ENCODE measurements at regions not wholly inside any gene's neighbourhood (a gene's known extent, or its start where the extent isn't known, plus 50 kb on each side); places are given as distances from the start of the nearest gene placed in this dataset.

GRCh38 chr4:111043286-111043685 lies 420.4 kb upstream of the PITX2 start:
- DNase-seq (no peak), ATAC-seq (ENCODE audit: low read depth) (no peak)
- Histone ChIP-seq H2AK5ac (ENCODE audit: low read depth, low read length) (no peak overlapping the region), H3K56ac (ENCODE audit: extremely low read depth, insufficient read depth, low read length) (no peak overlapping the region), H3K9ac (ENCODE audit: low read depth, low read length) (no peak overlapping the region), H4K91ac (ENCODE audit: insufficient read depth, low read depth, low read length) (no peak overlapping the region), H3K4me3 (ENCODE audit: insufficient read depth, low read depth, low read length) (no peak overlapping the region), H2BK20ac (ENCODE audit: low read depth, low read length) (no peak overlapping the region), H3K4ac (ENCODE audit: low read depth, low read length) (no peak overlapping the region), H2AFZ (replicated peaks; ENCODE audit: low read length, poor library complexity) (no peak overlapping the region), H3K4me1 (ENCODE audit: control insufficient read depth, insufficient read depth, low read length) (no peaks in the 10 kb centered on the region), H2AK9ac (replicated peaks; ENCODE audit: low read depth, low read length, poor library complexity) (no peak overlapping the region), H3K36me3 (ENCODE audit: control insufficient read depth, insufficient read depth, low read length) (no peaks in the 10 kb centered on the region), H4K20me1 (ENCODE audit: insufficient read depth, low read length) (no peaks in the 10 kb centered on the region), H3K18ac (ENCODE audit: low read depth, low read length) (no peak overlapping the region), H3K9me1 (ENCODE audit: insufficient read depth, low read length) (no peaks in the 10 kb centered on the region), H2BK15ac (ENCODE audit: low read depth, low read length) (no peak overlapping the region), H3K27ac (ENCODE audit: insufficient read depth, low read length) (no peak overlapping the region), H3K9me3 (ENCODE audit: control insufficient read depth, insufficient read depth, low read length) (no peaks in the 10 kb centered on the region), H4K8ac (ENCODE audit: low read depth in 2 of 2, low read length in 2 of 2) (no peak overlapping the region), H3K4me2 (ENCODE audit: low read depth, low read length) (no peak overlapping the region), H2BK5ac (ENCODE audit: low read depth, low read length, poor library complexity, severe bottlenecking) (no peak overlapping the region), H3K23ac (ENCODE audit: low read depth, low read length) (no peak overlapping the region), H3K79me1 (ENCODE audit: low read depth in 1 of 2, low read length in 2 of 2) (no peaks in the 10 kb centered on the region), H4K5ac (ENCODE audit: low read depth, low read length) (no peak overlapping the region), H2BK120ac (ENCODE audit: low read depth, low read length) (no peak overlapping the region), H3K14ac (replicated peaks; ENCODE audit: low read depth, low read length) (no peak overlapping the region), H3K27me3 (ENCODE audit: control insufficient read depth, insufficient read depth, low read length) (no peaks in the 10 kb centered on the region)
- TF ChIP-seq RFX5 (IDR thresholded peaks at IDR 0.05; ENCODE audit: low read depth, low read length) (no peak), USF2 (IDR thresholded peaks at IDR 0.05; ENCODE audit: low read depth, low read length) (no peak), RCOR1 (IDR thresholded peaks at IDR 0.05; ENCODE audit: insufficient replicate concordance, low read length) (no peak), CHD1 (IDR thresholded peaks at IDR 0.05; ENCODE audit: low read depth, low read length) (no peak), BHLHE40 (IDR thresholded peaks at IDR 0.05; ENCODE audit: low read depth, low read length) (no peak), CEBPB (IDR thresholded peaks at IDR 0.05; ENCODE audit: low read depth, low read length) (no peak), MXI1 (IDR thresholded peaks at IDR 0.05; ENCODE audit: borderline replicate concordance, low read depth, low read length) (no peak), RAD21 (IDR thresholded peaks at IDR 0.05; ENCODE audit: low read length) (no peak), POLR2A (IDR thresholded peaks at IDR 0.05; ENCODE audit: low read depth, low read length) (no peak), CTCF (conservative IDR thresholded peaks at IDR 0.05; ENCODE audit: low read depth, low read length) (no peak), SMC3 (IDR thresholded peaks at IDR 0.05; ENCODE audit: low read depth, low read length) (no peak), ELK1 (IDR thresholded peaks at IDR 0.05; ENCODE audit: borderline replicate concordance, low read depth, low read length) (no peak), NFE2L2 (IDR thresholded peaks at IDR 0.05; ENCODE audit: low read depth, low read length) (no peak), FOS (IDR thresholded peaks at IDR 0.05; ENCODE audit: low read depth, low read length) (no peak), MAZ (IDR thresholded peaks at IDR 0.05; ENCODE audit: borderline replicate concordance, low read depth, low read length) (no peak)
- BruUV-seq (replicated peaks): no TSS peak
- WGBS, 2 experiments (ENCODE audit: extremely low coverage in 2 of 2, insufficient read length in 1 of 2): no CpG with 5 or more reads among the region's 5 CpGs
- ChIA-PET POLR2A (ENCODE audit: unreplicated experiment) (no interaction called here), CTCF (no interaction called here)
- in situ Hi-C loops (cut with MboI; ENCODE audit: low sequenced_read_pairs): no loop called here
- intact Hi-C loops (cut with micrococcal nuclease): no loop called here
- dilution Hi-C loops (cut with HindIII; ENCODE audit: low sequenced_read_pairs, unreplicated experiment): no loop called here

All from IMR-90 (cell line).